ENCODE measurements at regions not wholly inside any gene's neighbourhood (a gene's known extent, or its start where the extent isn't known, plus 50 kb on each side); places are given as distances from the start of the nearest gene placed in this dataset.

DNA sequence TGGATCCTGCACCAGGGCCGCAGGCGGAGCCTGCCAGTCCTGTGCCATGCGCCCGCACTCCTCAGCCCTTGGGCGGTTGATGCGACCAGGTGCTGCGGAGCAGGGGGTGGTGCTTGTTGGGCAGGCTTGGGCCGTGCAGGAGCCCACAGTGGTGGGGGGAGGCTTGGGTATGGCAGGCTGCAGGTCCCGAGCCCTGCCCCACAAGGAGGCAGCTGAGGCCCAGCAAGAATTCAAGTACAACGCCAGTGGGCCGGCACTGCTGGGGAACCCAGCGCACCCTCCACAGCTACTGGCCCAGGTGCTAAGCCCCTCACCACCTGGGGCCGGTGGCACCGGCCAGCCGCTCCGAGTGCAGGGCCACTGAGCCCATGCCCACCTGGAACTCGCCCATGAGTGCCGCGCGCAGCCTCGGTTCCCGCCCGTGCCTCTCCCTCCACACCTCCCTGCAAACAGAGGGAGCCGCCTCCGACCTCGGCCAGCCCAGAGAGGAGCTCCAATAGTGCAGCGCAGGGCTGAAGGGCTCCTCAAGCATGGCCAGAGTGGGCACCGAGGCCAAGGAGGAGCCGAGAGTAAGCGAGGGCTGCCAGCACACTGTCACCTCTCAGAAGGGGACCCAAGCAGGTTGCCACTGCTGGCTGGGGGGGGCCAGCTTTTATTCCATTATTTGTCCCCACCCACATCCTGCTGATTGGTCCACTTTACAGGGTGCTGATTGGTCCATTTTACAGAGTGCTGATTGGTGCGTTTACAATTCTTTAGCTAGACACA lies 339.0 kb upstream of the KLF3 start:
- Histone ChIP-seq H3K4me1 (ENCODE audit: insufficient read depth, insufficient read length) (no peaks in the 10 kb centered on the region), H3K9ac (ENCODE audit: insufficient read length, low read depth) (no peak overlapping the region), H3K4me3 (ENCODE audit: insufficient read length, low read depth) (no peak overlapping the region), H3K36me3 (ENCODE audit: insufficient read depth, insufficient read length, low read length) (no peaks in the 10 kb centered on the region), H3K9me3 (ENCODE audit: insufficient read depth, low read length) (no peaks in the 10 kb centered on the region; the same call in 1 of the 2 replicates), H3K27me3 (ENCODE audit: insufficient read depth, insufficient read length) (no peaks in the 10 kb centered on the region)
- TF ChIP-seq YY1 (IDR thresholded peaks at IDR 0.05; ENCODE audit: insufficient read depth, insufficient read length) (no peak), ZNF274 (IDR thresholded peaks at IDR 0.05; ENCODE audit: low read depth, low read length) (no peak), SUZ12 (IDR thresholded peaks at IDR 0.05; ENCODE audit: extremely low read depth, insufficient read depth, insufficient read length) (no peak)
- no peak for DNase-seq (ENCODE audit: low read depth, low spot score)

DNA sequence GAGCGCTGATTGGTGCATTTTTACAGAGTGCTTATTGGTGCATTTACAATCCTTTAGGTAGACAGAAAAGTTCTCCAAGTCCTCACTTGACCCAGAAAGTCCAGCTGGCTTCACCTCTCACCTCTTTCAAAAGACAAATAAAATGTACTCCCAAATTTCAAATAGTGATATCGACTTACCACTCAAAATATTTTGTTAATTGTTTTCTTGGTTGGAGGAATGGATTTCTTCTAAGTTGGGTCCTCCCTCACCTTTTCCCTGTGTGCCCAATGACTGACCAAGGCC lies 338.4 kb upstream of the KLF3 start:
- H3K4me1 ChIP-seq (ENCODE audit: insufficient read depth, insufficient read length), result no peaks in the 10 kb centered on the region

DNA sequence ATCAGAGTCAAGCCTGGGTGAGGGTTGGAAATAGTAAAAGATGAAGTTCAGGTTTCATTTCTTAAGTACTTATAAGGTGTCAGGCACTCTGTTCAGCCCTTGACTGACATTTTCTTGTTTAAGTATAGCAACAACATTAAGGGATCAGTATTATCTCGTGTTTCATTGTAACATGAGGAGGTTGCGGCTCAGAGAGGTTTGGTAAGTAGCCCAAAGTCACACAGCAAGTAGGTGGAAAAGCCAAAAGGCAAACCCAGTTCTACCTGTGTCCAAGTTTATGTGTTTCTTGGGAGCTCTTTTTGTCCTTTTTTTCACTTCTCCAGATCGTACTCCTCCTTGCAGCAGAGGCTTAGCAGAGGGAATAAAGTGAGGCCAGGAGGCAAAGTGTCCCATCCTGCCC lies 337.5 kb upstream of the KLF3 start:
- no peak overlapping the region for H3K4me3 ChIP-seq (ENCODE audit: insufficient read length, low read depth)
- no peaks in the 10 kb centered on the region for H3K4me1 ChIP-seq (ENCODE audit: insufficient read depth, insufficient read length)
- H3K9ac ChIP-seq (ENCODE audit: insufficient read length, low read depth), result no peak overlapping the region
- TF ChIP-seq SUZ12 (IDR thresholded peaks at IDR 0.05; ENCODE audit: extremely low read depth, insufficient read depth, insufficient read length), result no peak
- no peak for TF ChIP-seq YY1 (IDR thresholded peaks at IDR 0.05; ENCODE audit: insufficient read depth, insufficient read length)
- no peak for TF ChIP-seq ZNF274 (IDR thresholded peaks at IDR 0.05; ENCODE audit: low read depth, low read length)
- no peak for DNase-seq (ENCODE audit: low read depth, low spot score)
- H3K27me3 ChIP-seq (ENCODE audit: insufficient read depth, insufficient read length), result no peaks in the 10 kb centered on the region
- no peaks in the 10 kb centered on the region; the same call in 1 of the 2 replicates for H3K9me3 ChIP-seq (ENCODE audit: insufficient read depth, low read length)
- H3K36me3 ChIP-seq (ENCODE audit: insufficient read depth, insufficient read length, low read length), result no peaks in the 10 kb centered on the region

More for the DNA sequence above, 338.4 kb upstream of the KLF3 start:
- Histone ChIP-seq H3K9me3 (ENCODE audit: insufficient read depth, low read length) (no peaks in the 10 kb centered on the region; the same call in 1 of the 2 replicates), H3K36me3 (ENCODE audit: insufficient read depth, insufficient read length, low read length) (no peaks in the 10 kb centered on the region), H3K27me3 (ENCODE audit: insufficient read depth, insufficient read length) (no peaks in the 10 kb centered on the region), H3K4me3 (ENCODE audit: insufficient read length, low read depth) (no peak overlapping the region), H3K9ac (ENCODE audit: insufficient read length, low read depth) (no peak overlapping the region)
- TF ChIP-seq ZNF274 (IDR thresholded peaks at IDR 0.05; ENCODE audit: low read depth, low read length) (no peak), YY1 (IDR thresholded peaks at IDR 0.05; ENCODE audit: insufficient read depth, insufficient read length) (no peak), SUZ12 (IDR thresholded peaks at IDR 0.05; ENCODE audit: extremely low read depth, insufficient read depth, insufficient read length) (no peak)
- DNase-seq (ENCODE audit: low read depth, low spot score), result no peak

DNA sequence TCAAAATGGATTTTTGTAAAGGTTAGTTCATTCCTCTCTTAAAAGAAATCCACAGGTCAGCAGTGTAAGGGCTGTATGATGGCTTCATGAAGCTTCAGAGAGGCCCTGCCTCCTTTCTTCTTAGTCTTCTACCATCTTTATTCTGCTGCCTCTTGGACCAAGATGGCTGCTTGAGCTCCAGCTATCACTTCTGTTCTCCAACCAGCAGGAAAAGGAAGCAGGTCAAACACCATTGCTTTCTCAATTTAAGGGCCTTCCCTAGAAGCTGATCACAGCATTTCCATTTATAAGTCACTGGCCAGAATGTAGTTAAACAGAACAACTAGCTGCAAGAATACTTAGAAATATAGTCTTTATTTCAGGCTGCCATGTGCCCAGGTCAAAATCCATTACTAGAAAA lies 336.8 kb upstream of the KLF3 start:
- no peaks in the 10 kb centered on the region; the same call in 1 of the 2 replicates for H3K9me3 ChIP-seq (ENCODE audit: insufficient read depth, low read length)
- no peak overlapping the region for H3K9ac ChIP-seq (ENCODE audit: insufficient read length, low read depth)
- H3K27me3 ChIP-seq (ENCODE audit: insufficient read depth, insufficient read length), result no peaks in the 10 kb centered on the region
- TF ChIP-seq SUZ12 (IDR thresholded peaks at IDR 0.05; ENCODE audit: extremely low read depth, insufficient read depth, insufficient read length), result no peak
- no peak for TF ChIP-seq YY1 (IDR thresholded peaks at IDR 0.05; ENCODE audit: insufficient read depth, insufficient read length)
- DNase-seq (ENCODE audit: low read depth, low spot score), result no peak
- H3K36me3 ChIP-seq (ENCODE audit: insufficient read depth, insufficient read length, low read length), result no peaks in the 10 kb centered on the region
- H3K4me3 ChIP-seq (ENCODE audit: insufficient read length, low read depth), result no peak overlapping the region
- H3K4me1 ChIP-seq (ENCODE audit: insufficient read depth, insufficient read length), result no peaks in the 10 kb centered on the region

DNA sequence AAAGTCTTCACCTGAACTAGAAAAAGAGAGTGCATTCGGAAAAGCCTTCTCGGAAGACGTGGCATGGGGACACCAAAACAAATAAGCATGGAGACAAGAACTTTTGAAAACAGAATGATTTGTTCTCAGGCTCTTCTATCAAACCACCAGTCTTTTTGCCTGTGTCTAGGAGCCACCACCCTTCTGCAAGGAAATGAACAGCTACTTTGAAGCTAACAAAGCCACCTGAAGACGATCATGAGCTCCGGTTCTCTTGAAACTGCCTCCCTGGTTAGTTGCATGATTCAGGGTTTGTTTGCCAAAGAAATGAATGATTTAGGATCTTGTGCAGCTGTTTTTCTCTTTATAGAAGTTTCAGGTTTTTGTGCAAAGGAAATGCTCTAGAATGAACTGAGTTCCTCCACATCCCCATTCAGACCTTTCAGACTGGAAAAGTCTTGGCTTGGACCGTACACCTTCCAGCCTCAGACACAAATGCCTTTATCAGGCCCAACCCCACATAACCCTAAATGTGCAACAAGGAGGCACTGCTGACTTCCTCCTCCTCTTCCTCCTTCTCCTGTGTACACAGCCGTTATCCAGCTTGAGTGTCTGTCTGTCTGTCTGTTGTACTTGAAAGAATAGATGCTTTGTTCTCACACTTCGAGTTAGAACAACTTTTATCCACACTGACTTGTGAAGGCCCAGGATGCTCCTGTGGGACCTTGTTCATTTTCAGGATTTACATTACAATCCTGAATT lies 334.8 kb upstream of the KLF3 start:
- H3K4me1 ChIP-seq (ENCODE audit: insufficient read depth, insufficient read length), result no peaks in the 10 kb centered on the region
- H3K27me3 ChIP-seq (ENCODE audit: insufficient read depth, insufficient read length), result no peaks in the 10 kb centered on the region
- no peaks in the 10 kb centered on the region for H3K36me3 ChIP-seq (ENCODE audit: insufficient read depth, insufficient read length, low read length)
- H3K9me3 ChIP-seq (ENCODE audit: insufficient read depth, low read length), result no peaks in the 10 kb centered on the region; the same call in 1 of the 2 replicates
- H3K4me3 ChIP-seq (ENCODE audit: insufficient read length, low read depth), result no peak overlapping the region
- TF ChIP-seq YY1 (IDR thresholded peaks at IDR 0.05; ENCODE audit: insufficient read depth, insufficient read length) (no peak), ZNF274 (IDR thresholded peaks at IDR 0.05; ENCODE audit: low read depth, low read length) (no peak), SUZ12 (IDR thresholded peaks at IDR 0.05; ENCODE audit: extremely low read depth, insufficient read depth, insufficient read length) (no peak)
- DNase-seq (ENCODE audit: low read depth, low spot score), result no peak
- no peak overlapping the region for H3K9ac ChIP-seq (ENCODE audit: insufficient read length, low read depth)

DNA sequence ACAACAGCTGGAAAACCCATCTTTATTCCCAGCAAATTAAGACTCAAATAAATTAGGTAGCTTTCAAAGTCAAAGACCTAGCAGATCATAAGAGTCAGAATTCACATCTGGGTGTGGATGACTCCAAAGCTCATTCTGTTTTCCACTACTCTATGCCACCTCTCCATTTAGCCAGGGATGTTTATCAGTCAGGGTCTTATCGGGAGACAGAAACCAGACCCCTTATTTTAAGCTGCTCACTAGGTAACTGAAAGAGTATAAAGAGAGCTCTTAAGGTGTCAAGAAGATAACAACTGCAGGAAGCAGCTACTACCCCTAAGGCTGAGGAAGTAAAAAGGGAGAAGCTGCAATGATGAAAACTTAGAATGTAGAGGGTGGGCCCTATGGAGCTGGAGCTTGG lies 333.7 kb upstream of the KLF3 start:
- no peak for DNase-seq (ENCODE audit: low read depth, low spot score)
- Histone ChIP-seq H3K4me3 (ENCODE audit: insufficient read length, low read depth) (no peak overlapping the region), H3K36me3 (ENCODE audit: insufficient read depth, insufficient read length, low read length) (no peaks in the 10 kb centered on the region), H3K27me3 (ENCODE audit: insufficient read depth, insufficient read length) (no peaks in the 10 kb centered on the region), H3K9ac (ENCODE audit: insufficient read length, low read depth) (no peak overlapping the region), H3K9me3 (ENCODE audit: insufficient read depth, low read length) (no peaks in the 10 kb centered on the region), H3K4me1 (ENCODE audit: insufficient read depth, insufficient read length) (no peaks in the 10 kb centered on the region)
- TF ChIP-seq YY1 (IDR thresholded peaks at IDR 0.05; ENCODE audit: insufficient read depth, insufficient read length), result no peak
- no peak for TF ChIP-seq SUZ12 (IDR thresholded peaks at IDR 0.05; ENCODE audit: extremely low read depth, insufficient read depth, insufficient read length)
- no peak for TF ChIP-seq ZNF274 (IDR thresholded peaks at IDR 0.05; ENCODE audit: low read depth, low read length)

DNA sequence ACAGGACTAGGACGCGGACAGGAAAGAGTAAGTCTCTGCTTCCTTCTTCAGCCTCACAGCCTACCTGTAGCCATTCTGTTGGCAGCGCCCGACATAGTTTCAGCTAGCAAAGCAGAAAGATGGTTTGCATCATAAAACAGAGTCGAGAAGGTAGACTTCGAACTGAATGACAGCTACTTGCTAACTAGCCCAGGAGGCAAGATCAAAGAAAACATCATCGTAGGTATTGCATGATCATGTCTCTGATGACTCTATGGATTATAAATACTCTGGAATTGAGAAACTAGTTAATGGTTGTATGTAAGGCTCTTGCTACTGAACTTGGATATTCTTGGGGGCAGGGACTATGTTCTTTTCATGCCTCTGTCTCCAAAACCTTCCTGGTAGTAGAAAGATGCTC lies 333.1 kb upstream of the KLF3 start:
- H3K36me3 ChIP-seq (ENCODE audit: insufficient read depth, insufficient read length, low read length), result no peaks in the 10 kb centered on the region
- TF ChIP-seq SUZ12 (IDR thresholded peaks at IDR 0.05; ENCODE audit: extremely low read depth, insufficient read depth, insufficient read length) (no peak), ZNF274 (IDR thresholded peaks at IDR 0.05; ENCODE audit: low read depth, low read length) (no peak), YY1 (IDR thresholded peaks at IDR 0.05; ENCODE audit: insufficient read depth, insufficient read length) (no peak)
- no peak for DNase-seq (ENCODE audit: low read depth, low spot score)
- H3K9ac ChIP-seq (ENCODE audit: insufficient read length, low read depth), result no peak overlapping the region
- no peaks in the 10 kb centered on the region for H3K4me1 ChIP-seq (ENCODE audit: insufficient read depth, insufficient read length)
- H3K9me3 ChIP-seq (ENCODE audit: insufficient read depth, low read length), result no peaks in the 10 kb centered on the region
- no peak overlapping the region for H3K4me3 ChIP-seq (ENCODE audit: insufficient read length, low read depth)
- H3K27me3 ChIP-seq (ENCODE audit: insufficient read depth, insufficient read length), result no peaks in the 10 kb centered on the region
